ENCODE measurements at regions not wholly inside any gene's neighbourhood (a gene's known extent, or its start where the extent isn't known, plus 50 kb on each side); places are given as distances from the start of the nearest gene placed in this dataset.

- no peaks in the 10 kb centered on the region for H3K27me3 ChIP-seq
- WGBS, 2 donors (ENCODE audit: low coverage in 1 of 2): 74 to 78% methylated on average over 4 to 5 of the region's 5 CpGs
- intact Hi-C loops (cut with DNase I; ENCODE audit: low total_unique reads) (no loop called here), in situ Hi-C loops (cut with MboI; ENCODE audit: low pct_ligation_motif_present in 1 of 4, low pct_unique_long_range_greater_than_20kb in 1 of 4, low sequenced_read_pairs in 3 of 4) (no loop called here)
- no peak overlapping the region for H3K27ac ChIP-seq
- no peaks in the 10 kb centered on the region for H3K4me1 ChIP-seq
- TF ChIP-seq CTCF (IDR thresholded peaks at IDR 0.05) (no peak), POLR2A (IDR thresholded peaks at IDR 0.05) (no peak), EP300 (IDR thresholded peaks at IDR 0.05; ENCODE audit: low read depth) (no peak), POLR2AphosphoS5 (IDR thresholded peaks at IDR 0.05) (no peak)
- no peaks in the 10 kb centered on the region for H3K9me3 ChIP-seq
- DNase-seq: no peak
- no peaks in the 10 kb centered on the region for H3K36me3 ChIP-seq
- no peak overlapping the region for H3K4me3 ChIP-seq
Measured at GRCh38 chr5:76030343-76030742, 52.8 kb upstream of the SV2C start.

GRCh38 chr5:76029739-76030138, 53.4 kb upstream of the SV2C start:
- no peaks in the 10 kb centered on the region for H3K4me1 ChIP-seq
- 78 to 89% methylated on average over 5 of the region's 5 CpGs for WGBS, 2 donors (ENCODE audit: low coverage in 1 of 2)
- H3K27ac ChIP-seq: no peak overlapping the region
- no peak for TF ChIP-seq POLR2AphosphoS5 (IDR thresholded peaks at IDR 0.05)
- no peak for TF ChIP-seq POLR2A (IDR thresholded peaks at IDR 0.05)
- no peak for TF ChIP-seq CTCF (IDR thresholded peaks at IDR 0.05)
- no peak for TF ChIP-seq EP300 (IDR thresholded peaks at IDR 0.05; ENCODE audit: low read depth)
- H3K4me3 ChIP-seq: no peak overlapping the region
- no peak for DNase-seq
- no peaks in the 10 kb centered on the region for H3K36me3 ChIP-seq
- H3K27me3 ChIP-seq: no peaks in the 10 kb centered on the region
- intact Hi-C loops (cut with DNase I; ENCODE audit: low total_unique reads) (no loop called here), in situ Hi-C loops (cut with MboI; ENCODE audit: low pct_ligation_motif_present in 1 of 4, low pct_unique_long_range_greater_than_20kb in 1 of 4, low sequenced_read_pairs in 3 of 4) (no loop called here)
- H3K9me3 ChIP-seq: no peaks in the 10 kb centered on the region

GRCh38 chr5:76025790-76026189, 57.4 kb upstream of the SV2C start:
- H3K9me3 ChIP-seq: no peaks in the 10 kb centered on the region
- no peak for DNase-seq
- H3K27ac ChIP-seq: no peak overlapping the region
- no peak overlapping the region for H3K4me3 ChIP-seq
- H3K36me3 ChIP-seq: no peaks in the 10 kb centered on the region
- no peaks in the 10 kb centered on the region for H3K4me1 ChIP-seq
- H3K27me3 ChIP-seq: no peaks in the 10 kb centered on the region
- in situ Hi-C loops (cut with MboI; ENCODE audit: low pct_ligation_motif_present in 1 of 4, low pct_unique_long_range_greater_than_20kb in 1 of 4, low sequenced_read_pairs in 3 of 4) (no loop called here), intact Hi-C loops (cut with DNase I; ENCODE audit: low total_unique reads) (no loop called here)
- no peak for TF ChIP-seq POLR2AphosphoS5 (IDR thresholded peaks at IDR 0.05)
- no peak for TF ChIP-seq CTCF (IDR thresholded peaks at IDR 0.05)
- no peak for TF ChIP-seq EP300 (IDR thresholded peaks at IDR 0.05; ENCODE audit: low read depth)
- no peak for TF ChIP-seq POLR2A (IDR thresholded peaks at IDR 0.05)

- WGBS, 2 donors (ENCODE audit: low coverage in 1 of 2): 22 to 23% methylated on average over 2 of the region's 2 CpGs
- intact Hi-C loops (cut with DNase I; ENCODE audit: low total_unique reads) (no loop called here), in situ Hi-C loops (cut with MboI; ENCODE audit: low pct_ligation_motif_present in 1 of 4, low pct_unique_long_range_greater_than_20kb in 1 of 4, low sequenced_read_pairs in 3 of 4) (no loop called here)
- TF ChIP-seq CTCF (IDR thresholded peaks at IDR 0.05): no peak
- no peak for TF ChIP-seq POLR2AphosphoS5 (IDR thresholded peaks at IDR 0.05)
- no peak for TF ChIP-seq EP300 (IDR thresholded peaks at IDR 0.05; ENCODE audit: low read depth)
- no peak for TF ChIP-seq POLR2A (IDR thresholded peaks at IDR 0.05)
- DNase-seq: no peak
- Histone ChIP-seq H3K36me3 (no peaks in the 10 kb centered on the region), H3K27ac (no peak overlapping the region), H3K27me3 (no peaks in the 10 kb centered on the region), H3K4me1 (no peaks in the 10 kb centered on the region), H3K9me3 (no peaks in the 10 kb centered on the region), H3K4me3 (no peak overlapping the region)
Measured at GRCh38 chr5:76025069-76025468, 58.1 kb upstream of the SV2C start.
